ENCODE measurements at regions not wholly inside any gene's neighbourhood (a gene's known extent, or its start where the extent isn't known, plus 50 kb on each side); places are given as distances from the start of the nearest gene placed in this dataset.

- no peak for DNase-seq (ENCODE audit: low read depth, low spot score)
- H3K27ac ChIP-seq (ENCODE audit: insufficient read depth, low read depth, low read length) = no peak overlapping the region
- no peaks in the 10 kb centered on the region for H4K20me1 ChIP-seq (replicated peaks; ENCODE audit: control insufficient read depth, extremely low read depth, insufficient read depth, low read length)
- ChIA-PET CTCF (no interaction called here), POLR2A (no interaction called here)
- H3K9me1 ChIP-seq (replicated peaks; ENCODE audit: control insufficient read depth, extremely low read depth, insufficient read depth, low read length) = no peaks in the 10 kb centered on the region
- FAIRE-seq = no peak
- H3K4me3 ChIP-seq (replicated peaks in 1 of 3; ENCODE audit: insufficient read depth in 1 of 3, low read depth in 1 of 3, low read length in 3 of 3) = no peak overlapping the region
- no peak for TF ChIP-seq FOS (IDR thresholded peaks at IDR 0.05; ENCODE audit: borderline replicate concordance, insufficient read depth, low read length)
- H3K79me2 ChIP-seq (ENCODE audit: control insufficient read depth, insufficient read depth, low read length) = no peaks in the 10 kb centered on the region
- dilution Hi-C loops (cut with MboI; ENCODE audit: extremely low pct_ligation_motif_present, low sequenced_read_pairs) (no loop called here), intact Hi-C loops (cut with micrococcal nuclease) (no loop called here)
- no peaks in the 10 kb centered on the region for H3K36me3 ChIP-seq (ENCODE audit: control insufficient read depth in 2 of 2, extremely low read depth in 1 of 2, insufficient read depth in 2 of 2, low read length in 2 of 2)
- H2AFZ ChIP-seq (ENCODE audit: low read depth, low read length) = no peak overlapping the region
- H3K27me3 ChIP-seq (ENCODE audit: control insufficient read depth in 2 of 2, insufficient read depth in 2 of 2, low read length in 2 of 2) = no peaks in the 10 kb centered on the region
- no peak overlapping the region for H3K4me2 ChIP-seq (ENCODE audit: insufficient read depth, low read length)
- H3K4me1 ChIP-seq (ENCODE audit: control insufficient read depth, extremely low read depth, insufficient read depth, low read length) = no peaks in the 10 kb centered on the region
- no peak overlapping the region for H3K9ac ChIP-seq (replicated peaks; ENCODE audit: extremely low read depth, insufficient read depth, low read length)
- H3K9me3 ChIP-seq (replicated peaks; ENCODE audit: control insufficient read depth, insufficient read depth, low read length) = peaks cover 6% of the 10 kb centered on the region
- no TSS peak for BruUV-seq (replicated peaks)
These were observed 422.3 kb upstream of the WWC1 start for GRCh38 chr5:167869125-167869524.

GRCh38 chr5:167870055-167870454, 421.4 kb upstream of the WWC1 start:
- TF ChIP-seq POLR2AphosphoS5 (IDR thresholded peaks at IDR 0.05; ENCODE audit: insufficient read depth, low read depth, low read length) (no peak), EZH2 (IDR thresholded peaks at IDR 0.05; ENCODE audit: borderline replicate concordance, low read depth, low read length, severe bottlenecking) (no peak), FOS (IDR thresholded peaks at IDR 0.05; ENCODE audit: borderline replicate concordance, insufficient read depth, low read length) (no peak), JUN (IDR thresholded peaks at IDR 0.05; ENCODE audit: borderline replicate concordance, insufficient read depth, insufficient read length, low read depth) (no peak), GATA2 (IDR thresholded peaks at IDR 0.05; ENCODE audit: insufficient read depth, insufficient read length, low read depth, low read length) (no peak)
- CTCF ChIA-PET = no interaction called here
- no peaks in the 10 kb centered on the region for H3K79me2 ChIP-seq (ENCODE audit: control insufficient read depth, insufficient read depth, low read length)
- no peak overlapping the region for H3K9ac ChIP-seq (replicated peaks; ENCODE audit: extremely low read depth, insufficient read depth, low read length)
- DNase-seq (ENCODE audit: low read depth, low spot score) (no peak), FAIRE-seq (no peak)
- POLR2A ChIA-PET = no interaction called here
- H3K36me3 ChIP-seq (ENCODE audit: control insufficient read depth in 2 of 2, extremely low read depth in 1 of 2, insufficient read depth in 2 of 2, low read length in 2 of 2) = no peaks in the 10 kb centered on the region
- peaks cover 7% of the 10 kb centered on the region for H3K9me3 ChIP-seq (replicated peaks; ENCODE audit: control insufficient read depth, insufficient read depth, low read length)
- H3K4me2 ChIP-seq (ENCODE audit: insufficient read depth, low read length) = no peak overlapping the region
- intact Hi-C loops (cut with micrococcal nuclease) = no loop called here
- no peaks in the 10 kb centered on the region for H3K4me1 ChIP-seq (ENCODE audit: control insufficient read depth, extremely low read depth, insufficient read depth, low read length)
- BruUV-seq (replicated peaks) = no TSS peak
- H3K4me3 ChIP-seq (replicated peaks in 1 of 3; ENCODE audit: insufficient read depth in 1 of 3, low read depth in 1 of 3, low read length in 3 of 3) = no peak overlapping the region
- no peaks in the 10 kb centered on the region for H3K27me3 ChIP-seq (ENCODE audit: control insufficient read depth in 2 of 2, insufficient read depth in 2 of 2, low read length in 2 of 2)
- dilution Hi-C loops (cut with MboI; ENCODE audit: extremely low pct_ligation_motif_present, low sequenced_read_pairs) = no loop called here
- no peak overlapping the region for H2AFZ ChIP-seq (ENCODE audit: low read depth, low read length)
- H3K27ac ChIP-seq (ENCODE audit: insufficient read depth, low read depth, low read length) = no peak overlapping the region
- no peaks in the 10 kb centered on the region for H3K9me1 ChIP-seq (replicated peaks; ENCODE audit: control insufficient read depth, extremely low read depth, insufficient read depth, low read length)
- no peaks in the 10 kb centered on the region for H4K20me1 ChIP-seq (replicated peaks; ENCODE audit: control insufficient read depth, extremely low read depth, insufficient read depth, low read length)

Data from endothelial cell of umbilical vein (primary cell).